HepG2 (cell line): ENCODE measurements at regions not wholly inside any gene's neighbourhood (a gene's known extent, or its start where the extent isn't known, plus 50 kb on each side); places are given as distances from the start of the nearest gene placed in this dataset.

Source experiments
- ATAC-seq: fragments of 200-7000 bp; cut with Tn5 transposase; 3 replicates; pipeline ENCODE4 v1.9.1; 2020; ENCODE audit warnings: mild to moderate bottlenecking, moderate library complexity
- BruUV-seq: library from RNA; stranded (reverse); fragments of 400-500 nt; replicated peaks from 2 replicates; lab custom pipeline; 2021; lab: Mats Ljungman, UMichigan
- CTCF ChIA-PET: fragments of 300-600 bp; formaldehyde crosslinking; extraction: SDS; loops from one replicate; lab custom pipeline; 2021; ENCODE audit warnings: low total read pairs, inconsistent platforms, low intra/inter-chr PET ratio; lab: Yijun Ruan, JAX
- POLR2A ChIA-PET: fragments of 350-600 bp; sonication (Branson Sonifier 250); formaldehyde crosslinking; loops from one replicate; lab custom pipeline; 2020; ENCODE audit warnings: antibody characterized with exemption, inconsistent platforms; lab: Yijun Ruan, JAX
- DNase-seq: peaks from one replicate; pipeline ENCODE4 v3.0.0-alpha.2; 2015; ENCODE audit warnings: low spot score
- FAIRE-seq: peaks from 3 replicates; lab custom pipeline; 2011; peaks lifted over from hg19 to GRCh38; lab: Jason Lieb, UNC
- H2AFZ ChIP-seq: one replicate; pipeline ENCODE4 v1.6.1; 2011; ENCODE audit warnings: low read length, inconsistent platforms
- H3K27ac ChIP-seq: fragments of 300-600 bp; 3 replicates; pipeline ENCODE4 v1.8.0; 2011; ENCODE audit warnings: mixed run types, mild to moderate bottlenecking, mixed read lengths, low read length, inconsistent platforms; ENCODE audit not compliant: insufficient read depth; ENCODE audit errors: extremely low read length
- H3K27me3 ChIP-seq, 2 experiments: fragments of 200-600 bp in 1 of 2; 2 replicates in 1 of 2; 3 replicates in 1 of 2; pipeline versions ENCODE4 v1.6.0 to v1.8.0; 2011; ENCODE audit warnings: low read length in 2 of 2, mild to moderate bottlenecking in 2 of 2, moderate library complexity in 2 of 2, inconsistent platforms in 1 of 2; ENCODE audit not compliant: insufficient read depth in 2 of 2, control insufficient read depth in 1 of 2
- H3K36me3 ChIP-seq, 2 experiments: fragments of 200-600 bp in 1 of 2; replicated peaks in 1 of 2; 2 replicates in 1 of 2; 3 replicates in 1 of 2; pipeline versions ENCODE4 v1.5.1 to v1.8.0; 2011; ENCODE audit warnings: low read length in 2 of 2, inconsistent platforms in 1 of 2; ENCODE audit not compliant: insufficient read depth in 2 of 2, control insufficient read depth in 1 of 2
- H3K4me1 ChIP-seq: 2 replicates; pipeline ENCODE4 v1.5.1; 2012; ENCODE audit warnings: low read length, inconsistent platforms; ENCODE audit not compliant: insufficient read depth
- H3K4me2 ChIP-seq: 2 replicates; pipeline ENCODE4 v1.6.0; 2011; ENCODE audit warnings: low read depth, low read length, inconsistent platforms
- H3K4me3 ChIP-seq, 3 experiments: fragments of 200-600 bp in 1 of 3; sonication (generic), shearing (Covaris generic) in 1 of 3; replicated peaks in 1 of 3; 2 replicates each; pipeline ENCODE4 v1.5.1; 2011 to 2016; ENCODE audit warnings: low read length in 3 of 3, inconsistent platforms in 2 of 3, low read depth in 2 of 3, mild to moderate bottlenecking in 2 of 3, control low read depth in 1 of 3, mixed read lengths in 1 of 3; ENCODE audit not compliant: insufficient read depth in 1 of 3
- H3K79me2 ChIP-seq: one replicate; pipeline ENCODE4 v1.6.1; 2011; ENCODE audit warnings: low read length, inconsistent platforms; ENCODE audit not compliant: insufficient read depth
- H3K9ac ChIP-seq: 2 replicates; pipeline ENCODE4 v1.6.0; 2011; ENCODE audit warnings: mild to moderate bottlenecking, low read depth, low read length, inconsistent platforms; ENCODE audit not compliant: insufficient read depth
- H3K9me3 ChIP-seq: 2 replicates; pipeline ENCODE4 v1.5.1; 2012; ENCODE audit warnings: mild to moderate bottlenecking, low read length
- H4K20me1 ChIP-seq: 2 replicates; pipeline ENCODE4 v1.6.0; 2011; ENCODE audit warnings: inconsistent platforms, mild to moderate bottlenecking, low read length, moderate library complexity; ENCODE audit not compliant: insufficient read depth
- ARNTL ChIP-seq: sonication (generic); formaldehyde crosslinking; IDR thresholded peaks from 2 replicates; pipeline ENCODE4 v1.4.0; 2020; ENCODE audit warnings: mild to moderate bottlenecking, missing genetic modification reagents
- ATM ChIP-seq: fragments of 450-650 bp; IDR thresholded peaks from 2 replicates; pipeline ENCODE4 v1.7.1; 2017; ENCODE audit warnings: mild to moderate bottlenecking, borderline replicate concordance
- BCLAF1 ChIP-seq: fragments of 450-650 bp; IDR thresholded peaks from 2 replicates; pipeline ENCODE4 v1.6.1; 2017; ENCODE audit warnings: mild to moderate bottlenecking
- LCORL ChIP-seq, 2 experiments: fragments of 450-650 bp in 1 of 2; sonication (generic) in 1 of 2; formaldehyde crosslinking in 1 of 2; IDR thresholded peaks; 2 replicates each; pipeline versions ENCODE4 v1.5.0 to v1.6.1; 2017 to 2020; ENCODE audit warnings: antibody characterized with exemption in 1 of 2, missing genetic modification reagents in 1 of 2
- PAWR ChIP-seq: sonication (generic); formaldehyde crosslinking; IDR thresholded peaks from 2 replicates; pipeline ENCODE4 v1.4.0; 2020; ENCODE audit warnings: missing genetic modification reagents, mild to moderate bottlenecking, borderline replicate concordance
- PHB2 ChIP-seq: fragments of 450-650 bp; IDR thresholded peaks from 2 replicates; pipeline ENCODE4 v1.6.1; 2018; ENCODE audit not compliant: partially characterized antibody
- PRDM10 ChIP-seq: sonication (generic); formaldehyde crosslinking; IDR thresholded peaks from 2 replicates; pipeline ENCODE4 v1.4.0; 2020; ENCODE audit warnings: low read depth, missing genetic modification reagents
- RXRA ChIP-seq: sonication (generic); formaldehyde crosslinking; IDR thresholded peaks from 2 replicates; pipeline ENCODE4 v1.5.1; 2020; ENCODE audit warnings: missing genetic modification reagents
- SAFB2 ChIP-seq: sonication (generic); formaldehyde crosslinking; IDR thresholded peaks from 2 replicates; pipeline ENCODE4 v1.5.1; 2020; ENCODE audit warnings: missing genetic modification reagents, low read depth, mild to moderate bottlenecking, borderline replicate concordance
- ZBTB34 ChIP-seq: sonication (generic); formaldehyde crosslinking; IDR thresholded peaks from 2 replicates; pipeline ENCODE4 v1.8.0; 2022; ENCODE audit warnings: mild to moderate bottlenecking, missing genetic modification reagents
- ZFP82 ChIP-seq: sonication (generic); formaldehyde crosslinking; IDR thresholded peaks from 2 replicates; pipeline ENCODE4 v1.5.1; 2020; ENCODE audit warnings: mild to moderate bottlenecking, missing genetic modification reagents, borderline replicate concordance
- ZNF232 ChIP-seq: sonication (generic); formaldehyde crosslinking; IDR thresholded peaks from 2 replicates; pipeline ENCODE4 v1.4.0; 2020; ENCODE audit warnings: missing genetic modification reagents, borderline replicate concordance
- ZNF280B ChIP-seq: sonication (generic); formaldehyde crosslinking; IDR thresholded peaks from 2 replicates; pipeline ENCODE4 v1.5.0; 2020; ENCODE audit warnings: missing genetic modification reagents, mild to moderate bottlenecking, borderline replicate concordance
- ZNF382 ChIP-seq: sonication (generic); formaldehyde crosslinking; IDR thresholded peaks from 2 replicates; pipeline ENCODE4 v1.5.0; 2020; ENCODE audit warnings: missing genetic modification reagents, mild to moderate bottlenecking, borderline replicate concordance
- WGBS: methylation state at CpG from one replicate; pipeline ENCODE4 v1.1.6; 2017; ENCODE audit warnings: low lambda C conversion rate; 5-methylcytosine and 5-hydroxymethylcytosine counted together
- in situ Hi-C: cut with HindIII; loops from 2 replicates; pipeline ENCODE4 v1.10.0; 2017; ENCODE audit warnings: low pct_unique_long_range_greater_than_20kb; ENCODE audit not compliant: extremely low pct_ligation_motif_present
- intact Hi-C: fragments of 100-400 bp; cut with micrococcal nuclease; formaldehyde crosslinking; loops from one replicate; pipeline ENCODE4 v1.10.0; 2022; ENCODE audit not compliant: unreplicated experiment

- TF ChIP-seq BCLAF1: no peak
- no peak for TF ChIP-seq ZFP82 (CRISPR knock-in tag)
- TF ChIP-seq RXRA (CRISPR knock-in tag): no peak
Measured at GRCh38 chr2:81703831-81704230, 1399.3 kb upstream of the LRRTM1 start (continued).

- CTCF ChIA-PET: no interaction called here
- 0% methylated on average over 3 of the region's 3 CpGs for WGBS
- no peak for TF ChIP-seq LCORL (IDR thresholded peaks at IDR 0.05)
- TF ChIP-seq LCORL (CRISPR knock-in tag; IDR thresholded peaks at IDR 0.05): no peak
- no peak for TF ChIP-seq ZNF280B (CRISPR knock-in tag)
- no peak for TF ChIP-seq ZBTB34 (CRISPR knock-in tag)
- no peak for TF ChIP-seq PHB2
- TF ChIP-seq PAWR (CRISPR knock-in tag): no peak
- no peak for TF ChIP-seq ZNF382 (CRISPR knock-in tag)
- TF ChIP-seq ARNTL: no peak
- TF ChIP-seq PRDM10: no peak
- no peak for TF ChIP-seq SAFB2 (CRISPR knock-in tag)
- no peak for TF ChIP-seq ZNF232
- no peak for TF ChIP-seq ATM
Measured at GRCh38 chr2:81692566-81692965, 1388.0 kb upstream of the LRRTM1 start.

More at GRCh38 chr2:81692566-81692965, 1388.0 kb upstream of the LRRTM1 start:
- Histone ChIP-seq H3K9me3 (peaks cover 71% of the 10 kb centered on the region), H3K27me3 (no peaks in the 10 kb centered on the region), H3K4me2 (no peak overlapping the region), H3K9ac (no peak overlapping the region), H4K20me1 (no peaks in the 10 kb centered on the region), H3K79me2 (no peaks in the 10 kb centered on the region), H3K4me3 (no peak overlapping the region), H3K4me1 (no peaks in the 10 kb centered on the region), H3K36me3 (no peaks in the 10 kb centered on the region), H3K27ac (no peak overlapping the region), H2AFZ (no peak overlapping the region)
- ATAC-seq: no peak
- DNase-seq: no peak
- BruUV-seq: no TSS peak
- POLR2A ChIA-PET: no interaction called here
- intact Hi-C loops: no loop called here
- FAIRE-seq: no peak
- in situ Hi-C loops: no loop called here
